PC-9 (cell line): ENCODE measurements at regions not wholly inside any gene's neighbourhood (a gene's known extent, or its start where the extent isn't known, plus 50 kb on each side); places are given as distances from the start of the nearest gene placed in this dataset.
"Not testable (repeated sequence)": the region's sequence is repeated elsewhere in the genome, so short reads cannot be mapped to it uniquely, and the experiment has no call there.

Experiments
- BruUV-seq: library from RNA; stranded (reverse); fragments of 400-500 nt; replicated peaks from 2 replicates; lab custom pipeline; 2021; lab: Mats Ljungman, UMichigan
- CTCF ChIA-PET: fragments of 300-600 bp; sonication (Branson Sonifier 250); formaldehyde crosslinking; loops from one replicate; lab custom pipeline; 2022; ENCODE audit warnings: antibody characterized with exemption; lab: Charles Lee
- POLR2A ChIA-PET: fragments of 300-600 bp; sonication (Branson Sonifier 250); formaldehyde crosslinking; loops from one replicate; lab custom pipeline; 2022; ENCODE audit warnings: antibody characterized with exemption; ENCODE audit not compliant: unreplicated experiment; lab: Charles Lee
- DNase-seq, 2 experiments: peaks; one replicate each; pipeline versions ENCODE4 v3.0.0 to v3.0.0-alpha.2; 2015 to 2022; ENCODE audit warnings: mixed read lengths in 1 of 2
- H2AFZ ChIP-seq: fragments of 200-600 bp; sonication (generic); 2 replicates; pipeline ENCODE4 v1.8.1; 2017; ENCODE audit warnings: antibody characterized with exemption
- H3F3A ChIP-seq: fragments of 200-600 bp; sonication (generic); 2 replicates; pipeline ENCODE4 v1.8.1; 2017; ENCODE audit warnings: antibody characterized with exemption, mild to moderate bottlenecking, low read depth; ENCODE audit not compliant: insufficient read depth
- H3K27ac ChIP-seq: fragments of 200-600 bp; sonication (generic); 2 replicates; pipeline ENCODE4 v1.6.1; 2016; ENCODE audit warnings: mixed run types
- H3K27me3 ChIP-seq: fragments of 200-600 bp; sonication (generic); 2 replicates; pipeline ENCODE4 v1.6.1; 2016; ENCODE audit warnings: low read depth, mixed run types; ENCODE audit not compliant: insufficient read depth
- H3K36me3 ChIP-seq: fragments of 200-600 bp; sonication (generic); 2 replicates; pipeline ENCODE4 v1.6.1; 2016; ENCODE audit warnings: low read depth, mixed run types
- H3K4me1 ChIP-seq: fragments of 200-600 bp; sonication (generic); replicated peaks from 2 replicates; pipeline ENCODE4 v1.6.1; 2016; ENCODE audit warnings: mixed run types; ENCODE audit not compliant: insufficient read depth
- H3K4me2 ChIP-seq: fragments of 200-600 bp; sonication (generic); 2 replicates; pipeline ENCODE4 v1.6.1; 2017; ENCODE audit warnings: mixed run types
- H3K4me3 ChIP-seq: fragments of 200-600 bp; sonication (generic); 2 replicates; pipeline ENCODE4 v1.6.1; 2016; ENCODE audit warnings: mixed run types
- H3K79me2 ChIP-seq: fragments of 200-600 bp; sonication (generic); 2 replicates; pipeline ENCODE4 v1.6.1; 2017; ENCODE audit warnings: low read depth, mixed run types
- H3K9me2 ChIP-seq: fragments of 200-600 bp; sonication (generic); 2 replicates; pipeline ENCODE4 v1.8.1; 2017; ENCODE audit warnings: mild to moderate bottlenecking; ENCODE audit not compliant: insufficient read depth
- H3K9me3 ChIP-seq: fragments of 200-600 bp; sonication (generic); 2 replicates; pipeline ENCODE4 v1.8.1; 2016; ENCODE audit warnings: low read depth; ENCODE audit not compliant: insufficient read depth
- H4K20me1 ChIP-seq: fragments of 200-600 bp; sonication (generic); 2 replicates; pipeline ENCODE4 v1.8.1; 2017; ENCODE audit not compliant: insufficient read depth
- intact Hi-C: fragments of 100-400 bp; cut with micrococcal nuclease; formaldehyde crosslinking; loops from one replicate; pipeline ENCODE4 v1.10.0; 2022; ENCODE audit not compliant: unreplicated experiment
- TF ChIP-seq, protein P1 (sequence below): fragments of 200-600 bp; sonication (generic); conservative IDR thresholded peaks from 2 replicates; pipeline ENCODE4 v1.6.1; 2017; ENCODE audit warnings: mixed run types, antibody characterized with exemption, mild to moderate bottlenecking, moderate library complexity

DNA sequence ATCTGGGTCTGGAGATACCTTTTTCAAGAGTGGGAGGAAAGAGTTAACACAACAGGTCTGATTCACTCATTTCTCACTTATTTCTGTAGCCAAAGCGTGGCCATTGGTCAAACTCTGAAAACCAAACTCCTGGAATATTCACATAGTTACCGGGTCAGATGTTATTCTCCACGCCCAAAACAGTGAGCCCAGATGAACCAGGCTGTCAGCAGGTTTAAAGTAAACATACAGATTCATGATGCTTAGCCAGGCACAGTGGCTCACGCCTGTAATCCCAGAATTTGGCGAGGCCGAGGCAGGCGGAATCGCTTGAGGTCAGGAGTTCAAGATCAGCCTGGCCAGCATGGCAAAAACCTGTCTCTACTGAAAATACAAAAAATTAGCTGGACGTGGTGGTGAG, 126.1 kb downstream of the SEPTIN7 start:
- CTCF ChIA-PET, H3K36me3 ChIP-seq, DNase-seq, H3K4me2 ChIP-seq, H3K4me3 ChIP-seq, POLR2A ChIA-PET, intact Hi-C loops, H3K9me2 ChIP-seq, H3K9me3 ChIP-seq, H3K79me2 ChIP-seq, H3K4me1 ChIP-seq, H3K27ac ChIP-seq, H4K20me1 ChIP-seq, BruUV-seq, H3K27me3 ChIP-seq, H3F3A ChIP-seq, H2AFZ ChIP-seq: not testable (repeated sequence)

DNA sequence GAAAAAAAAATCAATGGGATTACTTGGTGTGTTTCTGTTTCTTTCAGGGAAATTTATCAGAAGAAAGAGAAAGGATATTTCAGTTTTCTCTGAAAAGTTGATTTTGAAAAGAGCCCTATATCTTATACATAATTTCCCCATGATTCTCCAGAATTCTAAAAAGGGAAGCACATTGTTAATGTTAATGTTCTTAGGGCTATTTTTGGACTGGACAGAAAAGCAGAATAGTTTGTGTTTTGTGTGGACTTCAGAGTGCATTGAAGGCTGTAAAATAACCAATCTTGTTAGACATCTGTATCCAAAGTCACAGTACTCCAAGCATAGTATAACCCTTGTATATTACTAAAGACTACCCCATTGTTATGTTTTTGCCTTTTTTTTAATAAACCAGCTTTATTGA, 130.3 kb downstream of the SEPTIN7 start:
- H3F3A ChIP-seq, H2AFZ ChIP-seq, H3K9me2 ChIP-seq, H3K4me3 ChIP-seq, H3K27ac ChIP-seq, H3K79me2 ChIP-seq, H3K9me3 ChIP-seq, BruUV-seq, CTCF ChIA-PET, H3K36me3 ChIP-seq, H3K4me1 ChIP-seq, DNase-seq, intact Hi-C loops, H3K4me2 ChIP-seq, H3K27me3 ChIP-seq, H4K20me1 ChIP-seq, POLR2A ChIA-PET: not testable (repeated sequence)

DNA sequence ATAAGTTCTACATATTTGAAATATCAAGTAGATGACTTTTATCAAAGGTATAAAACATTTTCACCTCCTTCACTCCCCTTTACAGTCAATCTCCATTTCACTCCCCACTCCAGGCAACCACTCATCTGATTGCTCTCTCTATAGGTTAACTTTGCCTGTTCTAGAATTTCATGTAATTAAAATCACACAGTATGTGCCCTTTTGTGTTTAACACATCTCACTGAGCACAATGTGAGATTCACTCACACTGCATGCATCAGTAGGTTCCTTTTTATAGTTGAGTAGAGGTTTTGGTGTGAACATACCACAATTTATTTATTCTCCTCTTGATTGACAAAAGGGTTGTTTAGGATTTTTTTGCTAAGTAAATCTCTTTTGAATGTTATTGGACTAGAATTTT, 130.7 kb downstream of the SEPTIN7 start:
- H3K27ac ChIP-seq, H3K36me3 ChIP-seq, H3K79me2 ChIP-seq, intact Hi-C loops, BruUV-seq, H3K4me1 ChIP-seq, H3F3A ChIP-seq, H3K27me3 ChIP-seq, H3K9me2 ChIP-seq, POLR2A ChIA-PET, H3K9me3 ChIP-seq, H3K4me3 ChIP-seq, H2AFZ ChIP-seq, CTCF ChIA-PET, H4K20me1 ChIP-seq, DNase-seq, H3K4me2 ChIP-seq: not testable (repeated sequence)

DNA sequence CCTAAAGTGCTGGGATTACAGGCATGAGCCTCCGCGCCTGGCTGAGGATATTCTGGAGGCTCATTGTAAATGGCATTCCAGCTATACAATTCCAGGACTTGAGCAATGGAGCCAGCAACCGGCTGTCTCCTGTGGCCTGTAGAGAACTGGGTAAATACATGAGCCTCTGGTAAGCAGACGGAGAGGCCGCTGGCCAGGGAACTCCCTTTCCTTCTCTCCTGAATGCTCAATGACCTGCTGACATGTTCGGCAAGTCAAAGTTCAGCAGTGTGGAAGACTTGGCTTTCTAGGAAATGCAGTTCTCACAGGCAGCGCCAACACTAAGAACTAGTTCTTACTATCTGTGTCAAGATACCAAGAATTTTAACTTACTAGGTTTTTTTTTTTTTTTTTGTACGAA, 139.8 kb downstream of the SEPTIN7 start:
- DNase-seq, intact Hi-C loops: not testable (repeated sequence)

DNA sequence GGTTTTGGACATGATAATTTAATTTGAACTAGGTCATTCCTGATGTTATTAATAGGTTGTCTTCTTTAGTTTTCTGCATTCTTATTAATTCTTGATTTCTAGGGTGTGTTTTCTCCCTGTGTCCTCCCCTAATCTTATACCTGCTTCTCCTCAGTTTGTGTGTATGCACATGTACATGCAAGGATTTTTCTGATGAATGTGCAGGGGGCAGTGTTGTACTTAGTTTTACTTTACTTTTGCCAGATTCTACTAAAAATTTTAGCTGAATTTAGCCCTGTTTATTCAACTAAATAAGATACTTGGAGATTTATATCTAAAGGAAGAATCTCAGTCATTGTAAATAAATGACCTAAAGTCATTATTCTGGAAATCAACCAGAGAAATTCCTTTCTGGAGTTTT, 144.8 kb downstream of the SEPTIN7 start:
- H3K4me3 ChIP-seq, H3K9me2 ChIP-seq, CTCF ChIA-PET, intact Hi-C loops, H4K20me1 ChIP-seq, H2AFZ ChIP-seq, H3K79me2 ChIP-seq, BruUV-seq, H3K27ac ChIP-seq, H3F3A ChIP-seq, H3K9me3 ChIP-seq, H3K4me2 ChIP-seq, H3K36me3 ChIP-seq, DNase-seq, H3K4me1 ChIP-seq, H3K27me3 ChIP-seq, POLR2A ChIA-PET: not testable (repeated sequence)
- TF ChIP-seq, protein P1, sequence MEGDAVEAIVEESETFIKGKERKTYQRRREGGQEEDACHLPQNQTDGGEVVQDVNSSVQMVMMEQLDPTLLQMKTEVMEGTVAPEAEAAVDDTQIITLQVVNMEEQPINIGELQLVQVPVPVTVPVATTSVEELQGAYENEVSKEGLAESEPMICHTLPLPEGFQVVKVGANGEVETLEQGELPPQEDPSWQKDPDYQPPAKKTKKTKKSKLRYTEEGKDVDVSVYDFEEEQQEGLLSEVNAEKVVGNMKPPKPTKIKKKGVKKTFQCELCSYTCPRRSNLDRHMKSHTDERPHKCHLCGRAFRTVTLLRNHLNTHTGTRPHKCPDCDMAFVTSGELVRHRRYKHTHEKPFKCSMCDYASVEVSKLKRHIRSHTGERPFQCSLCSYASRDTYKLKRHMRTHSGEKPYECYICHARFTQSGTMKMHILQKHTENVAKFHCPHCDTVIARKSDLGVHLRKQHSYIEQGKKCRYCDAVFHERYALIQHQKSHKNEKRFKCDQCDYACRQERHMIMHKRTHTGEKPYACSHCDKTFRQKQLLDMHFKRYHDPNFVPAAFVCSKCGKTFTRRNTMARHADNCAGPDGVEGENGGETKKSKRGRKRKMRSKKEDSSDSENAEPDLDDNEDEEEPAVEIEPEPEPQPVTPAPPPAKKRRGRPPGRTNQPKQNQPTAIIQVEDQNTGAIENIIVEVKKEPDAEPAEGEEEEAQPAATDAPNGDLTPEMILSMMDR, result peak; percentile 43; the same call in 1 of the 2 replicates

More for the DNA sequence above, 139.8 kb downstream of the SEPTIN7 start:
- BruUV-seq, H3K9me2 ChIP-seq, POLR2A ChIA-PET, H3K36me3 ChIP-seq, H3K27ac ChIP-seq, H3K79me2 ChIP-seq, H3K27me3 ChIP-seq, H3F3A ChIP-seq, H3K4me3 ChIP-seq, H3K4me2 ChIP-seq, CTCF ChIA-PET, H3K4me1 ChIP-seq, H2AFZ ChIP-seq, H4K20me1 ChIP-seq, H3K9me3 ChIP-seq: not testable (repeated sequence)

DNA sequence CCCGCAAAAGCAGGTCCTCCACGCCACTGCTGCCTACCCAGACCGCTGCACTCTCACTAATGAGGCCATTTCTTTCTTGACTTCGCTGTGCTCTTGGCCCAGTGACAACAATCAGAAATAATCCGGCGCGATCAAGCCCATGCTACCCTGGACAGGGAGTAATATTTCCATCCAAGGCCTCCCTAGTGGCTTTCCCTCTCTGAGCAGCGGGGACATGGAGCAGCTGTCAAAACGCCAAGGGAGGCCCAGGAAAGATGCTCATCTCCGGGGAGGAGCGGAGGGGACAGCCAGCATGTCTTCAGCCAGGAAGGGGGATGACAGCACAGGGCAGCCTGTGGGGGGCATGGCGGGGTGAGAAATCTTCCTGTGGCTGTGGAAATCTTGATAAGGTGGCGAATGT, 154.9 kb downstream of the SEPTIN7 start:
- H3K9me2 ChIP-seq, H3K79me2 ChIP-seq, H3K4me3 ChIP-seq, H3K36me3 ChIP-seq, H3K27ac ChIP-seq, H3K4me2 ChIP-seq, BruUV-seq, H3K27me3 ChIP-seq, H2AFZ ChIP-seq, DNase-seq, H3K4me1 ChIP-seq, H4K20me1 ChIP-seq, intact Hi-C loops, H3F3A ChIP-seq, H3K9me3 ChIP-seq, CTCF ChIA-PET, POLR2A ChIA-PET: not testable (repeated sequence)

DNA sequence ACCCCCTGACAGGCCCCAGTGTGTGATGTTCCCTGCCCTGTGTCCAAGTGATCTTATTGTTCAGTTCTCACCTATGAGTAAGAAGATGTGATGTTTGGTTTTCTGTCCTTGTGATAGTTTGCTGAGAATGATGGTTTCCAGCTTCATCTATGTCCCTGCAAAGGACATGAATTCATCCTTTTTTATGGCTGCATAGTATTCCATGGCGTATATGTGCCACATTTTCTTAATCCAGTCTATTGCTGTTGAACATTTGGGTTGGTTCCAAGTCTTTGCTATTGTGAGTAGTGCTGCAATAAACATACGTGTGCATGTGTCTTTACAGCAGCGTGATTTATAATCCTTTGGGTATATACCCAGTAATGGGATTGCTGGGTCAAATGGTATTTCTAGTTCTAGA, 156.1 kb downstream of the SEPTIN7 start:
- POLR2A ChIA-PET, CTCF ChIA-PET, intact Hi-C loops, H3K79me2 ChIP-seq, H3K4me2 ChIP-seq, H2AFZ ChIP-seq, DNase-seq, H4K20me1 ChIP-seq, H3K4me3 ChIP-seq, H3K9me3 ChIP-seq, H3K27me3 ChIP-seq, H3K36me3 ChIP-seq, BruUV-seq, H3F3A ChIP-seq, H3K27ac ChIP-seq, H3K9me2 ChIP-seq, H3K4me1 ChIP-seq: not testable (repeated sequence)
